CD14-positive monocyte (primary cell): ENCODE measurements at regions not wholly inside any gene's neighbourhood (a gene's known extent, or its start where the extent isn't known, plus 50 kb on each side); places are given as distances from the start of the nearest gene placed in this dataset.

Experiments
- DNase-seq, 3 donors: peaks; one replicate each; pipeline ENCODE4 v3.0.0-alpha.2; 2011 to 2022
- H2AFZ ChIP-seq: 2 replicates; pipeline ENCODE4 v1.6.0; 2012; ENCODE audit warnings: mild to moderate bottlenecking, low read depth, low read length, inconsistent platforms; ENCODE audit not compliant: insufficient read depth, poor library complexity, severe bottlenecking
- H3K27ac ChIP-seq, 2 donors: 1 replicate in 1 of 2; 2 replicates in 1 of 2; pipeline ENCODE4 v1.5.1; 2012 to 2013; ENCODE audit warnings: low read length in 2 of 2, control low read depth in 1 of 2, inconsistent platforms in 1 of 2, low read depth in 1 of 2, mild to moderate bottlenecking in 1 of 2
- H3K27me3 ChIP-seq, 2 donors: one replicate each; pipeline versions ENCODE4 v1.6.0 to v1.6.1; 2011 to 2013; ENCODE audit warnings: low read length in 2 of 2; ENCODE audit not compliant: control insufficient read depth in 2 of 2, insufficient read depth in 2 of 2
- H3K36me3 ChIP-seq, 2 donors: replicated peaks in 1 of 2; 1 replicate in 1 of 2; 2 replicates in 1 of 2; pipeline versions ENCODE4 v1.5.1 to v1.6.1; 2012 to 2013; ENCODE audit warnings: low read length in 2 of 2, control low read depth in 1 of 2, inconsistent platforms in 1 of 2, mild to moderate bottlenecking in 1 of 2; ENCODE audit not compliant: insufficient read depth in 2 of 2, control insufficient read depth in 1 of 2
- H3K4me1 ChIP-seq, 2 donors: 1 replicate in 1 of 2; 2 replicates in 1 of 2; pipeline versions ENCODE4 v1.5.1 to v1.6.1; 2012 to 2013; ENCODE audit warnings: low read length in 2 of 2, control low read depth in 1 of 2, inconsistent platforms in 1 of 2, mild to moderate bottlenecking in 1 of 2, moderate library complexity in 1 of 2; ENCODE audit not compliant: insufficient read depth in 2 of 2, control insufficient read depth in 1 of 2
- H3K4me2 ChIP-seq: replicated peaks from 2 replicates; pipeline ENCODE3; 2012; ENCODE audit warnings: low read length, moderate library complexity, mild to moderate bottlenecking; ENCODE audit not compliant: poor library complexity, severe bottlenecking; ENCODE audit errors: extremely low read depth
- H3K4me3 ChIP-seq, 3 experiments: fragments of 200-600 bp in 1 of 3; sonication (generic) in 1 of 3; replicated peaks in 1 of 3; 1 replicate in 2 of 3; 2 replicates in 1 of 3; pipeline ENCODE4 v1.5.1; 2011 to 2013; ENCODE audit warnings: low read length in 3 of 3, mild to moderate bottlenecking in 3 of 3, control low read depth in 2 of 3, low read depth in 2 of 3, inconsistent platforms in 1 of 3, moderate library complexity in 1 of 3
- H3K79me2 ChIP-seq: 2 replicates; pipeline ENCODE4 v1.6.0; 2012; ENCODE audit warnings: mild to moderate bottlenecking, control low read depth, inconsistent platforms, low read length, moderate library complexity; ENCODE audit not compliant: insufficient read depth
- H3K9ac ChIP-seq: 2 replicates; pipeline ENCODE4 v1.6.0; 2017; ENCODE audit warnings: low read length, mild to moderate bottlenecking; ENCODE audit not compliant: insufficient read depth, poor library complexity, severe bottlenecking
- H3K9me3 ChIP-seq, 2 donors: replicated peaks in 1 of 2; 1 replicate in 1 of 2; 2 replicates in 1 of 2; pipeline versions ENCODE4 v1.5.1 to v1.6.1; 2012 to 2013; ENCODE audit warnings: low read length in 2 of 2, control low read depth in 1 of 2; ENCODE audit not compliant: control insufficient read depth in 1 of 2, insufficient read depth in 1 of 2
- H4K20me1 ChIP-seq: 2 replicates; pipeline ENCODE4 v1.6.0; 2012; ENCODE audit warnings: mild to moderate bottlenecking, low read length, control low read depth, moderate library complexity; ENCODE audit not compliant: insufficient read depth
- H3K27ac Mint-ChIP-seq, 7 donors: one replicate each; pipeline ENCODE4 v1.8.0; 2020; ENCODE audit warnings: mild to moderate bottlenecking in 7 of 7, mixed read lengths in 7 of 7, moderate library complexity in 6 of 7, inconsistent platforms in 2 of 7
- H3K27me3 Mint-ChIP-seq, 3 donors: one replicate each; pipeline ENCODE4 v1.8.0; 2021 to 2022; ENCODE audit warnings: low read depth in 3 of 3, mild to moderate bottlenecking in 3 of 3, mixed read lengths in 3 of 3, moderate library complexity in 3 of 3, inconsistent platforms in 1 of 3
- H3K36me3 Mint-ChIP-seq, 2 donors: one replicate each; pipeline ENCODE4 v1.8.0; 2020; ENCODE audit warnings: mixed read lengths in 2 of 2, inconsistent platforms in 1 of 2, mild to moderate bottlenecking in 1 of 2
- H3K4me1 Mint-ChIP-seq: one replicate; pipeline ENCODE4 v1.8.0; 2020; ENCODE audit warnings: mild to moderate bottlenecking, mixed read lengths
- H3K4me3 Mint-ChIP-seq, 2 donors: one replicate each; pipeline ENCODE4 v1.8.0; 2020; ENCODE audit warnings: mild to moderate bottlenecking in 2 of 2, mixed read lengths in 2 of 2, moderate library complexity in 1 of 2
- H3K9me3 Mint-ChIP-seq, 7 donors: one replicate each; pipeline ENCODE4 v1.8.0; 2020 to 2022; ENCODE audit warnings: mixed read lengths in 7 of 7, mild to moderate bottlenecking in 6 of 7, moderate library complexity in 6 of 7, inconsistent platforms in 2 of 7
- CTCF ChIP-seq: fragments of 200-600 bp; IDR thresholded peaks from one replicate; pipeline ENCODE4 v1.8.0; 2022; ENCODE audit warnings: antibody characterized with exemption, mild to moderate bottlenecking
- WGBS: methylation state at CpG from one replicate; pipeline ENCODE4 v1.1.5; 2013; ENCODE audit warnings: missing lambda C conversion rate; ENCODE audit not compliant: insufficient coverage; 5-methylcytosine and 5-hydroxymethylcytosine counted together
- intact Hi-C, 2 donors: fragments of 100-400 bp; cut with micrococcal nuclease; formaldehyde crosslinking; loops; one replicate each; pipeline versions ENCODE4 v1.15.0 to v1.15.1; 2023

GRCh38 chr6:104604685-104605084 is 255.0 kb downstream of the HACE1 start:
- Histone ChIP-seq H3K4me1 (peaks cover 13% of the 10 kb centered on the region in 2 donors), H3K79me2 (no peaks in the 10 kb centered on the region), H3K36me3 (no peaks in the 10 kb centered on the region), H2AFZ (no peak overlapping the region), H3K9ac (no peak overlapping the region), H3K27me3 (no peaks in the 10 kb centered on the region), H3K9me3 (no peaks in the 10 kb centered on the region), H3K27ac (no peak overlapping the region), H3K4me3 (no peak overlapping the region), H4K20me1 (no peaks in the 10 kb centered on the region), H3K4me2 (no peak overlapping the region)
- 80% methylated on average over 1 of the region's 2 CpGs for WGBS
- intact Hi-C loops: no loop called here
- Mint-ChIP-seq H3K27ac (no peak overlapping the region), H3K4me3 (no peak overlapping the region), H3K4me1 (peaks cover 23% of the 10 kb centered on the region), H3K36me3 (no peaks in the 10 kb centered on the region), H3K9me3 (peaks cover 0 to 1% (median 0%) of the 10 kb centered on the region in 7 donors), H3K27me3 (no peaks in the 10 kb centered on the region)
- DNase-seq: no peak
- TF ChIP-seq CTCF: no peak

DNA sequence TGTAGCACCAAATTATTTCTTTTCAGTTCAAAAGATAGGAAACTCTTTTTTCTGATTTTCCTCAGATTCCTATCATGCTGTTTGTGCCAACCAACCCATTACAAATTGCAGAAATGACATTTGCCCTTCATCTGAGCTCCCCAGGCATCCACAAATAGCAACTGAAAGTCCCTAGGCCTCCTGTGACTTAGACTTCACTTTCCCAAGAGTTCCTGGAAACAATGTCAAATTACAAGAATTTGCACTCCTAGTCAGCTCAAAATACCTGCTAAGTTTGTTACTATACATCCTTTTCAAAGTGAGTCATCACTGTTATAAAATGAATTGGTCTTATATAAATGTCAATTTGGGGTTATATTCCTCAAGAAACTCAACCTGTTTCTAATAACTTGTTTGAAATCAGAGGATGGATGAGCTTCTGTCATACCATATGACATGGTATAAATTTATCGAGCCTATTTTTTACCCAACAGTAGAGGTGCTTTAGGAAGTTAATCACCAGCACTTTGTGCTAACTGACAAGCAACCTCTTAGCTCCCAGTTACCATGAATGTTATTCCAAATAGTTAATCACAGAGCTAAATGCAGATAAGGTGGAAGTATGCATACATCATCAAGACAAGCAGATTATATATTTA is 256.5 kb downstream of the HACE1 start:
- H3K4me3 Mint-ChIP-seq: no peak overlapping the region
- H3K4me1 Mint-ChIP-seq: peaks cover 23% of the 10 kb centered on the region

More for the DNA sequence above, 256.5 kb downstream of the HACE1 start:
- no peak overlapping the region for H3K9ac ChIP-seq
- no CpG with 5 or more reads among the region's 1 CpG for WGBS
- no peak overlapping the region for H3K4me2 ChIP-seq
- H3K79me2 ChIP-seq: no peaks in the 10 kb centered on the region
- no peak for DNase-seq
- no peaks in the 10 kb centered on the region for H3K27me3 Mint-ChIP-seq
- no peaks in the 10 kb centered on the region for H3K36me3 ChIP-seq
- no peak overlapping the region for H3K27ac Mint-ChIP-seq
- H3K36me3 Mint-ChIP-seq: no peaks in the 10 kb centered on the region
- H3K27me3 ChIP-seq: no peaks in the 10 kb centered on the region
- no peaks in the 10 kb centered on the region for H3K9me3 ChIP-seq
- no peaks in the 10 kb centered on the region for H4K20me1 ChIP-seq
- H3K4me1 ChIP-seq: peaks cover 13% of the 10 kb centered on the region in 2 donors
- H2AFZ ChIP-seq: no peak overlapping the region
- intact Hi-C loops: no loop called here
- no peak overlapping the region for H3K4me3 ChIP-seq
- no peak for TF ChIP-seq CTCF
- H3K27ac ChIP-seq: no peak overlapping the region
- peaks cover 0 to 1% (median 0%) of the 10 kb centered on the region in 7 donors for H3K9me3 Mint-ChIP-seq
